ENCODE measurements at regions not wholly inside any gene's neighbourhood (a gene's known extent, or its start where the extent isn't known, plus 50 kb on each side); places are given as distances from the start of the nearest gene placed in this dataset.
"Not testable (repeated sequence)": the region's sequence is repeated elsewhere in the genome, so short reads cannot be mapped to it uniquely, and the experiment has no call there.

DNA sequence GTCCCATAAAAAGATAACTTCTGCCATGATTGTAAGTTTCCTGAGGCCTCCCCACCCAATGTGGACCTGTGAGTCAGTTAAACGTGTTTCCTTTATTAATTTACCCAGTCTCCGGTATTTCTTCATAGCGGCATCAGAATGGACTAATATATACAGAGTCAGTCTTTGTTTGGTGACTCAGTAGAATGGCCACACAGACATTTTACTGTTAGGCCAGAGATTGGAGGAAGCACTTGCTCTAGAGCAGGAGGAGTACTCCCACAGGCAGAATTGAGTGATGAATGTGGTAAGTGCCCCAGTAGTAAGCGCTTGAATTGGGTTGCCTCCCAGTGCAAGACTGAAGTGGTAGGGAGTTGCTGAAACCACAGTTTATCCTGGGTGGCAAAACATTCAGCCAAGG is 149.5 kb upstream of the SMIM30 start:
- H3K27me3 ChIP-seq: no peaks in the 10 kb centered on the region
- H3K4me3 ChIP-seq: no peak overlapping the region
- H3K9me3 ChIP-seq (replicated peaks): 0 out of 2 replicates have a peak, but pooled peaks cover 6% of the 10 kb centered on the region
- no peak overlapping the region for H3K27ac ChIP-seq
- H3K4me1 ChIP-seq: peaks cover 9% of the 10 kb centered on the region
- DNase-seq: no peak
- H3K36me3 ChIP-seq: no peaks in the 10 kb centered on the region

DNA sequence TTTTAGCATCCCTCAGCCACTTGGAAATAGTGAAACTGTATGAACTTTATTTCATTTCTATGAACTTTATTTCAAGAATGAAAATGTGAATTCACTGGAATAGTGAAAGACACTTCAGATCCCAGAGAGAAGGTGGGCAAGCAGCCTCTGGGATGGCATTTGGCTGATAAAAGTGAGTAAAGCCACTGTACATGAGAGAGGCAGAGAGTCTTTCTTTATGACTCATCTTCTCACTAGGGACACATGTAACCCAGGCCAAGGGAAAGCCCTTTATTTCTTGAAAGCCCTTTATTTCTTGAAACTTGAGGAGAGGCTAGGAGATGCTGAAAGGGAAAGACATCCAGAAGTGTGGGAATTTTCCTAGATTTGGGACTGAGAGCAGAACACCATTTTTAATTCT is 148.9 kb upstream of the SMIM30 start:
- Histone ChIP-seq H3K4me3 (no peak overlapping the region), H3K9me3 (replicated peaks) (0 out of 2 replicates have a peak, but pooled peaks cover 6% of the 10 kb centered on the region), H3K27ac (no peak overlapping the region), H3K36me3 (no peaks in the 10 kb centered on the region), H3K27me3 (no peaks in the 10 kb centered on the region), H3K4me1 (peaks cover 9% of the 10 kb centered on the region)
- peak in 1 of 2 experiments; percentile 17 for DNase-seq

DNA sequence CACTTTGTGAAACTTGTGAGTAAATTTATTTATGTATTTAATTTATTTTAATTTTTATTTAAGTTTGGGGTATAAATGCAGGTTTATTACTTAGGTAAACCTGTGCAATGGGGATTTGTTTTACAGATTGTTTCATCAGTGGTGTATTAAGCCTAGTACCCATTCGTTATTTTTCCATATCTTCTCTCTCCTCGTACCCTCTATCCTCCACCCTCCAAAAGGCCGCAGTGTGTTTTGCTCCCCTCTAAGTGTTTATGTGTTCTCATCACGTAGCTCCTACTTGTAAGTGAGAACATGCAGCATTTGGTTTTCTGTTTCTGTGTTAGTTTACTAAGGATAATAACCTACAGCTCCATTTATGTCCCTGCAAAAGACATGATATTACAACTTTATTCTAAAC is 145.4 kb upstream of the SMIM30 start:
- H3K27ac ChIP-seq: no peak overlapping the region
- no peak for DNase-seq
- no peaks in the 10 kb centered on the region for H3K36me3 ChIP-seq
- H3K4me3 ChIP-seq: no peak overlapping the region
- no peaks in the 10 kb centered on the region for H3K27me3 ChIP-seq
- H3K4me1 ChIP-seq: peaks cover 9% of the 10 kb centered on the region
- H3K9me3 ChIP-seq (replicated peaks): no peaks in the 10 kb centered on the region

DNA sequence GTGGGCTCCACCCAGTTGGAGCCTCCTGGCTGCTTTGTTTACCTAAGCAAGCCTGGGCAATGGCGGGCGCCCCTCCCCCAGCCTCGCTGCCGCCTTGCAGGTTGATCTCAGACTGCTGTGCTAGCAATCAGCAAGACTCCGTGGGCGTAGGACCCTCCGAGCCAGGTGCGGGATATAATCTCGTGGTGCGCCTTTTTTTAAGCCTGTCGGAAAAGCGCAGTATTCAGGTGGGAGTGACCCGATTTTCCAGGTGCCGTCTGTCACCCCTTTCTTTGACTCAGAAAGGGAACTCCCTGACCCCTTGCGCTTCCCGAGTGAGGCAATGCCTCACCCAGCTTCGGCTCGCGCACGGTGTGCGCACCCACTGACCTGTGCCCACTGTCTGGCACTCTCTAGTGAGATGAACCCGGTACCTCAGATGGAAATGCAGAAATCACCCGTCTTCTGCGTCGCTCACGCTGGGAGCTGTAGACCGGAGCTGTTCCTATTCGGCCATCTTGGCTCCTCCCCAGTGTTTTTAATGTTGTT is 144.9 kb upstream of the SMIM30 start:
- not testable (repeated sequence) for H3K4me3 ChIP-seq; H3K9me3 ChIP-seq (replicated peaks); H3K36me3 ChIP-seq; DNase-seq; H3K27me3 ChIP-seq; H3K4me1 ChIP-seq; H3K27ac ChIP-seq

DNA sequence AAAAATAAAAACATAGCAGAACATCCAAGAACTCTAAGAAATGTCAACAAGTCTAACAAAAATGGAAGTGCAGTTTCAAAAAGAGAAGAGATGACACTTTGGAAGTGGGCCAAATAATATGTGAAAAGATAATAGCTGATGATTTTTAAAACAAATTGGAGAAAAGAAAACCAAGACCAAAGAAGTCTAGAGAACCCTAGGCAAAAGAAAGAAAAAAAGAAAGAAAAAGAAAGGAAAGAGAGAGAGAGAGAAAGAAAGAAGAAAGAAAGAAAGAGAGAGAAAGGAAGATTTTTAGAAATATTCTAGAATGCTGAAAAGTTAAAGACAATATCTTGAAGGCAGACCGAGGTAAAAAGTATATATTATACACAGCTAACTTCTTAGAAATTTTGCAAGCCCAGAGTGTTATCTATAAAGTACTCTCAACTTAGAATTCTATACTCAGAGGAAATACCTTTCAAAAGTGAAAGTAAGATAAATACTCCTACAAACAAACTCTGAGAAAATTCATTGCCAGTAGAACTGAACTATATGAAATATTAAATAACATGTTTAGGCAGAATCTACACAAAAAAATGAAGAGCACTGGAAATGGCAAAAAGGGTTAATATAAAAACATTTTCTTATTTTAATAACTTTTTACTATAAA is 138.7 kb upstream of the SMIM30 start:
- no peaks in the 10 kb centered on the region for H3K36me3 ChIP-seq
- no peaks in the 10 kb centered on the region for H3K9me3 ChIP-seq (replicated peaks)
- H3K27ac ChIP-seq: no peak overlapping the region
- no peaks in the 10 kb centered on the region for H3K27me3 ChIP-seq
- no peaks in the 10 kb centered on the region for H3K4me1 ChIP-seq
- no peak overlapping the region for H3K4me3 ChIP-seq
- no peak for DNase-seq

DNA sequence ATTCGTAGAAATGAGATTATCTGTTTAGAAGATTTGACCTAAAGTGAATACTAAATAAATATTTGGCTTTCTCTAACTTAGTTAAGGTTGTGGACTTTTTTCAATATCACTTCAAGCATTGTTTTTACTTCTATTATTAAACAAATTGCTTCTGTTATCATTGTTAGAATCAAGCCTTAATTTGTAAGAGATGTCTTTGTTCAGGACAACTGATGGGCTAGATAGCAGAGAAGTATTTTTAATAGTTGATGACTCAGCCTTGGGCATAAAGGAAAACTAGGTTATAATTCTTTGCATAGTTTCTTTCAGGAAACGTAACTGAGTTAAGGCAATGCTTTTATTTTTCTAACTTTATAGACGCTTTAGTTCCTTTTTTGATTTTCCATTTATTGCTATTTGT is 128.8 kb upstream of the SMIM30 start:
- no peaks in the 10 kb centered on the region; the same call in 1 of the 2 replicates for H3K9me3 ChIP-seq (replicated peaks)
- no peak overlapping the region for H3K27ac ChIP-seq
- no peaks in the 10 kb centered on the region for H3K36me3 ChIP-seq
- H3K4me3 ChIP-seq: no peak overlapping the region
- no peak for DNase-seq
- H3K27me3 ChIP-seq: no peaks in the 10 kb centered on the region
- H3K4me1 ChIP-seq: no peaks in the 10 kb centered on the region

DNA sequence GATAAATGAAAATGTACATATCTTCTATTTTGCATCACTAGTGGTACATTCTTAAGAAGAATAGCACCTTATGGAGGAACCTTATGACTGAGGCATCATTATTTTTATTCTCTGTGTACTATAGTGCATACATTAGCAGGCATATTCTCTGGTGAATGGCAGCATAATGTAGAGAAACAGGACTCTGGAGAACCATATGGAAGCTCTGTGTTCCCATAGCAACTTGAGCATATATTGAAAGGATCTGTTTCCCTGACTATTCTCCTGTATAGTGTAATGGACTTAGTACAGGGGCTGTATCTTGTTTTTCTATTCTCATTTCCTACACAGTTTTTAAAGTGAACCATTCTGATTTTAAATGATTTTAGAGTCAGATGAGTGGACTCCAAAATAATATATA is 128.4 kb upstream of the SMIM30 start:
- H3K27me3 ChIP-seq: no peaks in the 10 kb centered on the region
- no peak overlapping the region for H3K27ac ChIP-seq
- no peaks in the 10 kb centered on the region for H3K36me3 ChIP-seq
- H3K4me3 ChIP-seq: no peak overlapping the region
- no peaks in the 10 kb centered on the region; the same call in 1 of the 2 replicates for H3K9me3 ChIP-seq (replicated peaks)
- no peaks in the 10 kb centered on the region for H3K4me1 ChIP-seq
- DNase-seq: no peak

DNA sequence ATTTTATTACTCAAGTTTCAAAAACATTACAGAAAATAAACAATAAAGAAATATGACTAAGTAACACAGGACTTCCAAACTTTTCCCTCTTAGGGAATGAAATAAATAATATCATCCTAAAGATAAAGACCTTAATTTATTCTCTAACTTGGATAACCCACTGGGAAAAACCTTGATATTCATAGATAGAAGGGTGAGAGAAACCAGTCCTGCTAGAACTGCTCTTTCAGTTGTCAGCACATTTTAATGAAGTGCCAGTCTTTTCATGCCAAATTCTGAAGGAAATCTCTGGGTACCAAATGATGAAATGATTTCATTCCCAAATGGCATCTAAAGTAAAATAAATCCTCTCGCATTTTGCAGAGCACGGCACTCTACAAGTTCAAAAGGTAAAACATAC is 114.5 kb upstream of the SMIM30 start:
- no peaks in the 10 kb centered on the region for H3K27me3 ChIP-seq
- no peak overlapping the region for H3K27ac ChIP-seq
- no peaks in the 10 kb centered on the region for H3K36me3 ChIP-seq
- no peaks in the 10 kb centered on the region for H3K9me3 ChIP-seq (replicated peaks)
- DNase-seq: no peak
- no peak overlapping the region for H3K4me3 ChIP-seq
- no peaks in the 10 kb centered on the region for H3K4me1 ChIP-seq

DNA sequence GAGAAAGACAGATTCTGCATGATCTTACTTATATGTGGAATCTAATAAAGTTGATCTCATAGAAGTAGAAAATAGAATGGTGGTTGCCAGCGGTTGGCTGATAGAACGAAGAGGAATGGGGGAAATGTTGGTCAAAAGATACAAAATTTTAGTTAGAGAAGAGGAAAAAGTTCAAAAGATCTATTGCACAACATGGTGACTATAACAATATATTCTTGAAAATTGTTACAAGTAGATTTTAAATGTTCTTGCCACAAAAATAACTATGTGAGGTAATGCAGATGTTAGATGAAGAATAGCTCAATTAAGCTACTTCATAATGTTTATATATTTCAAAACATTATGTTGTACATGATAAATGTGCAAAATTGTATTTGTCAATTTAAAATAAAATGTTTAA is 112.3 kb upstream of the SMIM30 start:
- no peak overlapping the region for H3K4me3 ChIP-seq
- H3K4me1 ChIP-seq: no peaks in the 10 kb centered on the region
- H3K27ac ChIP-seq: no peak overlapping the region
- DNase-seq: no peak
- no peaks in the 10 kb centered on the region; the same call in 1 of the 2 replicates for H3K9me3 ChIP-seq (replicated peaks)
- no peaks in the 10 kb centered on the region for H3K36me3 ChIP-seq
- no peaks in the 10 kb centered on the region for H3K27me3 ChIP-seq

DNA sequence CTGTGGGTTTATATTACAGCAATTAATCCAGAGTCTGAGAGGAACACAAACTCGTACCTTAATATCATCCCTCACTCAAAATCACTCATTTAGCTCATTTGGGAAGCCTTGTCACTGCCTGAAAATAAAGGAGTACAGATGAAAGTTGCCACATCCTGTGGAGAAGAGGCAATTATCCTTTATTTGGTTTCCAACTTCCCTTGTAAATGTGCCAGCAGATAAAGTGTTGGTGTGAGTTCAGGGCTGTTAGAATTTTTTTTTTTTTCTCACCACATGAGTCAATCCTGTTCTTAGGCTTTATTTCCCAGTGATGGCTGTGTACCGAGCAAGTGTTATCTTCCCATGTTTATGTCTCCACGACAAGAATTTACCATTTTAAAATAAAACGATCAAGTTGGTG is 99.0 kb upstream of the SMIM30 start:
- no peak for DNase-seq
- H3K4me3 ChIP-seq: no peak overlapping the region
- H3K36me3 ChIP-seq: no peaks in the 10 kb centered on the region
- H3K9me3 ChIP-seq (replicated peaks): no peaks in the 10 kb centered on the region
- H3K27ac ChIP-seq: no peak overlapping the region
- H3K4me1 ChIP-seq: no peaks in the 10 kb centered on the region; the same call in 1 of the 2 replicates
- no peaks in the 10 kb centered on the region for H3K27me3 ChIP-seq

DNA sequence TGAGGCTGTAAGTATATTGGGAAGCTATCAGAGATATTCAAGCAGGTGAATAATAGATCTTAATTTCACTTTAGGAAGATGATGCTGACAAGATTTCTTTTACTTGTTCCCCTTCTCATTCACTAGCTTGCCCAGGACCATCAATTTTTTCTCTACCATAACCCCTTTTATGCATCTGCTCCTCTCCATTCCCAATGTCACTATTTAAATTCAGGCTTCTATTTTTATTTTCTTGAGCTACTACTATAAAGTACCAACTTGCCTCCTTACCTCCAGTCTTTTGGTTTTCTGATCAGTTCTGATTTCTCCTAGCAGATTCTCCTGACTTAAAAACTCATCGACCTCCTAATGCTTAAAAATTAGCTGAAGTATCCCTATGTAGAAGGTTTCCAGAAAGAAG is 97.7 kb upstream of the SMIM30 start:
- Histone ChIP-seq H3K27me3 (no peaks in the 10 kb centered on the region), H3K4me1 (no peaks in the 10 kb centered on the region; the same call in 1 of the 2 replicates), H3K4me3 (no peak overlapping the region), H3K27ac (no peak overlapping the region), H3K36me3 (no peaks in the 10 kb centered on the region), H3K9me3 (replicated peaks) (no peaks in the 10 kb centered on the region)
- DNase-seq: no peak

DNA sequence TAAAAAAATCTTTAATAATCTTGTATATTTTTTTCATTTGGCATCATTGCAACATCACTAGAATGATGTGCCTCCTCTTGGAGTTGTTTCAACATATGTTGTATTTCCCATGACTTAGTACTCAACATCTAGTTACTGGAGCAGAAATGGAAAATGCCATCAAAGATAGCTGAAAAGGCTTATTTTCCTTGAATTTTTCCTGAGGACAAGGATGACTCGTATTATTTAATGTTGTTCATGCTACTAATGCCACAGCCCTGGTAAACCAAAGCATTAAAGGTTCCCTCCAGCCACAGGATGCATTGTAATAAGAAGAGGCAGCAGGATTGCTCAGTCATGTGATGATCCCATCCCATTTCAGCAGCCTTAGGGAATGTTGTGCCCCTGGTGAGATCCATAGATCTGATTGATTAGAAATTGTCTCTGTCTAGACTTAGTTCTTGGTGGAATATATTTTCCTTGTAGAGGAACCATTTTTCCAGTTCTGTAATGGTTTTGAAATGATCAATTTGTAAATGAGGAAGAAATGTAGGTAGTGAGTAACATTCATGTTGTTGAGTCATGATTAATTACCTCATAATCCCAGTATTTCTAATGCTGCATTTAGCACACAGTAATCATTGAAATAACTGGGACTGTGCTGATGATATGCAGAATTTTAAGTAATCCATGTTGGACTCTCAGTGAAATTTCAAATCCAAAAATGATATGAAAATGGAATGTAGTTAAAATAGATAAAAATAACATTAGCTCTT is 91.3 kb upstream of the SMIM30 start:
- H3K27me3 ChIP-seq: no peaks in the 10 kb centered on the region
- no peak for DNase-seq
- no peaks in the 10 kb centered on the region for H3K4me1 ChIP-seq
- no peaks in the 10 kb centered on the region for H3K9me3 ChIP-seq (replicated peaks)
- H3K27ac ChIP-seq: no peak overlapping the region
- H3K36me3 ChIP-seq: no peaks in the 10 kb centered on the region
- H3K4me3 ChIP-seq: no peak overlapping the region

DNA sequence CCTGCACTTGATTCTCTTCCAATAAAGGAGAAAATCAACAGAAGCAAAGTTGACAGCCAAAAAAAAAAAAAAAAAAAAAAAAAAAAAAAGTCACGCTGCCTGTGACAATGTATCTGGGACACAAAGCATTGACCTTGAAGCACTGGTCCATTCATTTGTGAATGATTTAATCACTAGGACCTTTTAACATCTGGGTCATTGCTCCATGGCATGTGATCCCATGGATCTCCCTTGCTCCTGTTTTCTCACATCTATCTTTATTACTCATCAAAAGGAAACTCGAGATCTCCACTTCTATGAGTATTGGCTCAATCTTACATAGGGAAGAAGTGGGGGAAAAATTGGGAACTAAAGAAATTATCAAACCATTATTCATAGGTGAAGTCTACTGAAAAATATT is 89.6 kb upstream of the SMIM30 start:
- no peaks in the 10 kb centered on the region for H3K36me3 ChIP-seq
- no peaks in the 10 kb centered on the region for H3K4me1 ChIP-seq
- no peak overlapping the region for H3K4me3 ChIP-seq
- H3K27me3 ChIP-seq: no peaks in the 10 kb centered on the region
- no peaks in the 10 kb centered on the region for H3K9me3 ChIP-seq (replicated peaks)
- no peak overlapping the region for H3K27ac ChIP-seq
- DNase-seq: no peak

DNA sequence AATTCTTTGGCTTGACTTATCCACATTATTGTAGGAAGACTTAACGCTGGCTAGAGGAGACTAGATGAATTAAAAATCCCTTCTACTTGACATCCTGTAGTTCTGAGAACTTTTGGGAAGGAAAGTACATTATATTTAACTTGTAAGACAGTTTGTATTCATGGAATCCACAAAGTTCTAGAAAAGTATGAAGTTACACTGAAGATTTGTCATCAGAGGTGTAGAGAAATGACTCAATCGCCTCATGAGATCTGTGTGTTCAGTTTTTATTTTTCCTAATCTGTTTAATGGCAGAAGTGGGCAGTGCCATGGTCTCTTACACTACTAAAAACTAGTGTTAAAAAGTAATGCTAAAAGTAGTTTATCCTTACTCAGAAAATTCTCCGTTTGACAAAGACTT is 89.1 kb upstream of the SMIM30 start:
- H3K9me3 ChIP-seq (replicated peaks): no peaks in the 10 kb centered on the region
- DNase-seq: no peak
- H3K4me3 ChIP-seq: no peak overlapping the region
- no peaks in the 10 kb centered on the region for H3K27me3 ChIP-seq
- H3K36me3 ChIP-seq: no peaks in the 10 kb centered on the region
- no peak overlapping the region for H3K27ac ChIP-seq
- H3K4me1 ChIP-seq: no peaks in the 10 kb centered on the region

DNA sequence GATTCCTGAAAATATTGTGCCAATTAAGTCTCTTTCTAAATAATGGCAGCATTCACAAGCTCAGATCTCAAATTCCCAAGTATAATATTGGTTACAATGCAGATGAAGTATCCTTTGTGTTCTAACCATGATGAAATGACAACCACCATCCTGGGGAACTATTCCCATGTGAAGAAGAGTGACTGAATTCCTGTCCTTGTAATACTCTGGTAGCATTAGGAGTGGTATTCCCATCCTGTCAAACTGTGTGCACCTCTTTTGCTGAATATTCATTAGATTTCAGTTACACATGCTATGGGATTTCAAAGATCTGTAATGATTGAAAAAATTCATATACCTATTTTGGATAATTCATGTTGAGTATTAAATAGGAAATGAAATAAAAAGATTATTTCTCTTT is 86.1 kb upstream of the SMIM30 start:
- H3K27me3 ChIP-seq: no peaks in the 10 kb centered on the region
- no peak overlapping the region for H3K4me3 ChIP-seq
- no peaks in the 10 kb centered on the region for H3K9me3 ChIP-seq (replicated peaks)
- H3K4me1 ChIP-seq: no peaks in the 10 kb centered on the region
- no peaks in the 10 kb centered on the region for H3K36me3 ChIP-seq
- DNase-seq: no peak
- H3K27ac ChIP-seq: no peak overlapping the region

Data from SJCRH30 (cell line).